Stomach smooth muscle (tissue), 2 donors: ENCODE measurements at regions not wholly inside any gene's neighbourhood (a gene's known extent, or its start where the extent isn't known, plus 50 kb on each side); places are given as distances from the start of the nearest gene placed in this dataset.

Experiments
- H3K27ac ChIP-seq: one replicate; pipeline ENCODE4 v1.7.0; 2013; ENCODE audit warnings: mild to moderate bottlenecking, low read length, inconsistent platforms
- H3K27me3 ChIP-seq, 2 donors: one replicate each; pipeline ENCODE4 v1.7.0; 2013; ENCODE audit warnings: low read length in 2 of 2; ENCODE audit not compliant: insufficient read depth in 2 of 2, control insufficient read depth in 1 of 2
- H3K36me3 ChIP-seq, 2 donors: one replicate each; pipeline ENCODE4 v1.7.0; 2013; ENCODE audit warnings: low read length in 2 of 2; ENCODE audit not compliant: control insufficient read depth in 2 of 2, insufficient read depth in 2 of 2
- H3K4me1 ChIP-seq: one replicate; pipeline ENCODE4 v1.7.0; 2013; ENCODE audit warnings: low read length; ENCODE audit not compliant: control insufficient read depth, insufficient read depth
- H3K4me3 ChIP-seq, 2 donors: one replicate each; pipeline ENCODE4 v1.7.0; 2013; ENCODE audit warnings: low read length in 2 of 2
- H3K9ac ChIP-seq, 2 donors: one replicate each; pipeline ENCODE4 v1.7.0; 2013; ENCODE audit warnings: low read length in 2 of 2, mild to moderate bottlenecking in 1 of 2
- H3K9me3 ChIP-seq, 2 donors: one replicate each; pipeline ENCODE4 v1.7.0; 2013; ENCODE audit warnings: low read length in 2 of 2; ENCODE audit not compliant: control insufficient read depth in 2 of 2
- donor health status: healthy.
- donor health status: Pancreatic carcinoma.

- Histone ChIP-seq H3K4me3 (no peak overlapping the region), H3K27ac (no peak overlapping the region)
Observed at GRCh38 chr7:388961-389701, 99.2 kb downstream of the FOXL3 start.

GRCh38 chr7:389911-390601, 100.1 kb downstream of the FOXL3 start:
- H3K27ac ChIP-seq, result no peak overlapping the region
- H3K9ac ChIP-seq, result no peak overlapping the region
- H3K9me3 ChIP-seq, result peaks cover 4 to 8% of the 10 kb centered on the region in 2 donors
- H3K4me3 ChIP-seq, result no peak overlapping the region
- no peaks in the 10 kb centered on the region for H3K27me3 ChIP-seq
- H3K36me3 ChIP-seq, result no peaks in the 10 kb centered on the region
- H3K4me1 ChIP-seq, result no peaks in the 10 kb centered on the region

More at GRCh38 chr7:388961-389701, 99.2 kb downstream of the FOXL3 start:
- Histone ChIP-seq H3K9me3 (peaks cover 4 to 8% of the 10 kb centered on the region in 2 donors), H3K27me3 (no peaks in the 10 kb centered on the region), H3K9ac (no peak overlapping the region), H3K4me1 (no peaks in the 10 kb centered on the region), H3K36me3 (no peaks in the 10 kb centered on the region)

- Histone ChIP-seq H3K9ac (no peak overlapping the region), H3K4me1 (no peaks in the 10 kb centered on the region), H3K36me3 (no peaks in the 10 kb centered on the region), H3K4me3 (no peak overlapping the region), H3K27me3 (no peaks in the 10 kb centered on the region), H3K27ac (no peak overlapping the region), H3K9me3 (peaks cover 4 to 5% of the 10 kb centered on the region in 2 donors)
Observed at GRCh38 chr7:390761-391410, 100.9 kb downstream of the FOXL3 start.

GRCh38 chr7:391411-391951, 101.5 kb downstream of the FOXL3 start:
- Histone ChIP-seq H3K9ac (no peak overlapping the region), H3K27me3 (no peaks in the 10 kb centered on the region), H3K27ac (no peak overlapping the region), H3K9me3 (peaks cover 4 to 5% of the 10 kb centered on the region in 2 donors), H3K4me3 (no peak overlapping the region), H3K4me1 (no peaks in the 10 kb centered on the region), H3K36me3 (no peaks in the 10 kb centered on the region)

- Histone ChIP-seq H3K4me3 (no peak overlapping the region), H3K36me3 (no peaks in the 10 kb centered on the region), H3K27ac (no peak overlapping the region), H3K27me3 (no peaks in the 10 kb centered on the region), H3K9me3 (peaks cover 7 to 10% of the 10 kb centered on the region in 2 donors), H3K4me1 (no peaks in the 10 kb centered on the region), H3K9ac (no peak overlapping the region)
Observed at GRCh38 chr7:391961-392524, 102.1 kb downstream of the FOXL3 start.

- Histone ChIP-seq H3K4me3 (no peak overlapping the region), H3K9ac (no peak overlapping the region), H3K27ac (no peak overlapping the region), H3K27me3 (no peaks in the 10 kb centered on the region), H3K4me1 (no peaks in the 10 kb centered on the region), H3K9me3 (peaks cover 8 to 11% of the 10 kb centered on the region in 2 donors), H3K36me3 (no peaks in the 10 kb centered on the region)
Observed at GRCh38 chr7:392822-393221, 102.9 kb downstream of the FOXL3 start.

- H3K9me3 ChIP-seq, result peaks cover 11 to 21% of the 10 kb centered on the region in 2 donors
- H3K27me3 ChIP-seq, result peaks cover 2 to 5% of the 10 kb centered on the region in 2 donors
- no peak overlapping the region for H3K4me3 ChIP-seq
- H3K36me3 ChIP-seq, result no peaks in the 10 kb centered on the region
- H3K4me1 ChIP-seq, result no peaks in the 10 kb centered on the region
- H3K9ac ChIP-seq, result no peak overlapping the region
- no peak overlapping the region for H3K27ac ChIP-seq
Observed at GRCh38 chr7:395643-396042, 105.7 kb downstream of the FOXL3 start.

- H3K27me3 ChIP-seq, result peaks cover 2 to 5% of the 10 kb centered on the region in 2 donors
- no peak overlapping the region for H3K4me3 ChIP-seq
- peaks cover 11 to 17% of the 10 kb centered on the region in 2 donors for H3K9me3 ChIP-seq
- no peak overlapping the region for H3K27ac ChIP-seq
- peaks cover 3% of the 10 kb centered on the region for H3K4me1 ChIP-seq
- H3K9ac ChIP-seq, result no peak overlapping the region
- no peaks in the 10 kb centered on the region for H3K36me3 ChIP-seq
Observed at GRCh38 chr7:398888-399287, 108.9 kb downstream of the FOXL3 start.

GRCh38 chr7:400901-401485, 111.0 kb downstream of the FOXL3 start:
- no peak overlapping the region for H3K4me3 ChIP-seq
- peaks cover 5 to 8% of the 10 kb centered on the region in 2 donors for H3K27me3 ChIP-seq
- H3K9me3 ChIP-seq, result peaks cover 6 to 17% of the 10 kb centered on the region in 2 donors
- H3K4me1 ChIP-seq, result peaks cover 3% of the 10 kb centered on the region
- no peaks in the 10 kb centered on the region for H3K36me3 ChIP-seq
- no peak overlapping the region for H3K9ac ChIP-seq
- no peak overlapping the region for H3K27ac ChIP-seq

- Histone ChIP-seq H3K9me3 (peaks cover 6 to 17% of the 10 kb centered on the region in 2 donors), H3K9ac (no peak overlapping the region), H3K4me1 (peaks cover 3% of the 10 kb centered on the region), H3K4me3 (no peak overlapping the region), H3K36me3 (no peaks in the 10 kb centered on the region), H3K27me3 (peaks cover 5 to 8% of the 10 kb centered on the region in 2 donors), H3K27ac (no peak overlapping the region)
Observed at GRCh38 chr7:401495-401894, 111.5 kb downstream of the FOXL3 start.
